ENCODE measurements at regions not wholly inside any gene's neighbourhood (a gene's known extent, or its start where the extent isn't known, plus 50 kb on each side); places are given as distances from the start of the nearest gene placed in this dataset.

- TF ChIP-seq CTCF (IDR thresholded peaks at IDR 0.05) (no peak), MLX (CRISPR knock-in tag; IDR thresholded peaks at IDR 0.05) (no peak), E2F5 (CRISPR knock-in tag; IDR thresholded peaks at IDR 0.05) (no peak), SOX15 (CRISPR knock-in tag; IDR thresholded peaks at IDR 0.05) (no peak), IRF1 (CRISPR knock-in tag; IDR thresholded peaks at IDR 0.05) (no peak), USF1 (CRISPR knock-in tag; IDR thresholded peaks at IDR 0.05) (no peak), ESRRA (CRISPR knock-in tag; IDR thresholded peaks at IDR 0.05; ENCODE audit: borderline replicate concordance) (no peak), FOXJ3 (CRISPR knock-in tag; IDR thresholded peaks at IDR 0.05; ENCODE audit: borderline replicate concordance) (no peak), ZBTB21 (CRISPR knock-in tag; IDR thresholded peaks at IDR 0.05; ENCODE audit: borderline replicate concordance) (no peak), USF2 (CRISPR knock-in tag; IDR thresholded peaks at IDR 0.05) (no peak), SMAD4 (CRISPR knock-in tag; IDR thresholded peaks at IDR 0.05) (no peak), FOXP4 (CRISPR knock-in tag; IDR thresholded peaks at IDR 0.05) (no peak), JUN (CRISPR knock-in tag; IDR thresholded peaks at IDR 0.05) (no peak)
Observed at GRCh38 chr10:88194961-88195367, 331.5 kb downstream of the PTEN start.
